PC-9 (cell line): ENCODE measurements at regions not wholly inside any gene's neighbourhood (a gene's known extent, or its start where the extent isn't known, plus 50 kb on each side); places are given as distances from the start of the nearest gene placed in this dataset.

Experiments used
- EZH2 ChIP-seq: fragments of 200-600 bp; sonication (generic); IDR thresholded peaks from 2 replicates; pipeline ENCODE4 v1.8.0; 2017; ENCODE audit warnings: antibody characterized with exemption, low read depth
- TF ChIP-seq, protein P1 (sequence below): fragments of 200-600 bp; sonication (generic); conservative IDR thresholded peaks from 2 replicates; pipeline ENCODE4 v1.6.1; 2017; ENCODE audit warnings: mixed run types, antibody characterized with exemption, mild to moderate bottlenecking, moderate library complexity

DNA sequence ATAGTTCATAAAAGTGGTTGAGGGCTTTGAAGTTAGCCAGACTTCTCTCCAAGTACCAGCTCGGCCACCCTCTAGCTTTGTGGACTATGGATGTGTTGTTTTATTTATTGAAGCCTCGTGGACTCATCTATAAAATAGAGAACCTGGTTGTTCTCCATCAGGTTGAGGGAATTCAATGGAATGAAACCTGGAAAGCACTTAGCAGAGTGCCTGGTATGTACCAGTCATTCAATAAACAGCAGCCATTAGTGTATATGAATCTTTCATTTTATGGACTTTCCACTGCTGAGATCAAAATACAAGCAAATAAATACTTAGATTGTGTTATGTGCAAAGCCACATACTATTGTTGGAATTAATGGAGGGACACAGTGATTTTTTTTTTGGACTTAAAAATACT, 206.8 kb downstream of the SOX4 start:
- TF ChIP-seq, protein P1, sequence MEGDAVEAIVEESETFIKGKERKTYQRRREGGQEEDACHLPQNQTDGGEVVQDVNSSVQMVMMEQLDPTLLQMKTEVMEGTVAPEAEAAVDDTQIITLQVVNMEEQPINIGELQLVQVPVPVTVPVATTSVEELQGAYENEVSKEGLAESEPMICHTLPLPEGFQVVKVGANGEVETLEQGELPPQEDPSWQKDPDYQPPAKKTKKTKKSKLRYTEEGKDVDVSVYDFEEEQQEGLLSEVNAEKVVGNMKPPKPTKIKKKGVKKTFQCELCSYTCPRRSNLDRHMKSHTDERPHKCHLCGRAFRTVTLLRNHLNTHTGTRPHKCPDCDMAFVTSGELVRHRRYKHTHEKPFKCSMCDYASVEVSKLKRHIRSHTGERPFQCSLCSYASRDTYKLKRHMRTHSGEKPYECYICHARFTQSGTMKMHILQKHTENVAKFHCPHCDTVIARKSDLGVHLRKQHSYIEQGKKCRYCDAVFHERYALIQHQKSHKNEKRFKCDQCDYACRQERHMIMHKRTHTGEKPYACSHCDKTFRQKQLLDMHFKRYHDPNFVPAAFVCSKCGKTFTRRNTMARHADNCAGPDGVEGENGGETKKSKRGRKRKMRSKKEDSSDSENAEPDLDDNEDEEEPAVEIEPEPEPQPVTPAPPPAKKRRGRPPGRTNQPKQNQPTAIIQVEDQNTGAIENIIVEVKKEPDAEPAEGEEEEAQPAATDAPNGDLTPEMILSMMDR = no peak
- no peak for TF ChIP-seq EZH2
